Kidney epithelial cell (primary cell): ENCODE measurements at regions not wholly inside any gene's neighbourhood (a gene's known extent, or its start where the extent isn't known, plus 50 kb on each side); places are given as distances from the start of the nearest gene placed in this dataset.

Experiments used
- DNase-seq: peaks from one replicate; pipeline ENCODE4 v3.0.0-alpha.2; 2010; ENCODE audit warnings: low read depth
- H3K27me3 ChIP-seq: 2 replicates; pipeline ENCODE4 v1.6.0; 2011; ENCODE audit warnings: low read length; ENCODE audit not compliant: control insufficient read depth, insufficient read depth
- H3K36me3 ChIP-seq: 2 replicates; pipeline ENCODE4 v1.5.1; 2011; ENCODE audit warnings: low read length; ENCODE audit not compliant: control insufficient read depth, insufficient read depth
- H3K4me3 ChIP-seq: 2 replicates; pipeline ENCODE4 v1.5.1; 2011; ENCODE audit warnings: low read depth, mild to moderate bottlenecking, control low read depth, low read length
- TF ChIP-seq, protein P1 (sequence below): IDR thresholded peaks from 2 replicates; pipeline ENCODE4 v1.5.1; 2011; ENCODE audit warnings: mild to moderate bottlenecking, moderate library complexity, low read length, control low read depth, inconsistent platforms; ENCODE audit not compliant: insufficient read depth, poor library complexity, severe bottlenecking

GRCh38 chr9:106707291-106707690 lies 155.7 kb upstream of the ZNF462 start:
- TF ChIP-seq, protein P1, sequence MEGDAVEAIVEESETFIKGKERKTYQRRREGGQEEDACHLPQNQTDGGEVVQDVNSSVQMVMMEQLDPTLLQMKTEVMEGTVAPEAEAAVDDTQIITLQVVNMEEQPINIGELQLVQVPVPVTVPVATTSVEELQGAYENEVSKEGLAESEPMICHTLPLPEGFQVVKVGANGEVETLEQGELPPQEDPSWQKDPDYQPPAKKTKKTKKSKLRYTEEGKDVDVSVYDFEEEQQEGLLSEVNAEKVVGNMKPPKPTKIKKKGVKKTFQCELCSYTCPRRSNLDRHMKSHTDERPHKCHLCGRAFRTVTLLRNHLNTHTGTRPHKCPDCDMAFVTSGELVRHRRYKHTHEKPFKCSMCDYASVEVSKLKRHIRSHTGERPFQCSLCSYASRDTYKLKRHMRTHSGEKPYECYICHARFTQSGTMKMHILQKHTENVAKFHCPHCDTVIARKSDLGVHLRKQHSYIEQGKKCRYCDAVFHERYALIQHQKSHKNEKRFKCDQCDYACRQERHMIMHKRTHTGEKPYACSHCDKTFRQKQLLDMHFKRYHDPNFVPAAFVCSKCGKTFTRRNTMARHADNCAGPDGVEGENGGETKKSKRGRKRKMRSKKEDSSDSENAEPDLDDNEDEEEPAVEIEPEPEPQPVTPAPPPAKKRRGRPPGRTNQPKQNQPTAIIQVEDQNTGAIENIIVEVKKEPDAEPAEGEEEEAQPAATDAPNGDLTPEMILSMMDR, result no peak
- Histone ChIP-seq H3K4me3 (no peak overlapping the region), H3K36me3 (no peaks in the 10 kb centered on the region), H3K27me3 (no peaks in the 10 kb centered on the region)
- DNase-seq, result no peak

- Histone ChIP-seq H3K27me3 (no peaks in the 10 kb centered on the region), H3K36me3 (no peaks in the 10 kb centered on the region), H3K4me3 (no peak overlapping the region)
- TF ChIP-seq, protein P1, result no peak
- no peak for DNase-seq
Measured at GRCh38 chr9:106707738-106708474, 155.1 kb upstream of the ZNF462 start.

DNA sequence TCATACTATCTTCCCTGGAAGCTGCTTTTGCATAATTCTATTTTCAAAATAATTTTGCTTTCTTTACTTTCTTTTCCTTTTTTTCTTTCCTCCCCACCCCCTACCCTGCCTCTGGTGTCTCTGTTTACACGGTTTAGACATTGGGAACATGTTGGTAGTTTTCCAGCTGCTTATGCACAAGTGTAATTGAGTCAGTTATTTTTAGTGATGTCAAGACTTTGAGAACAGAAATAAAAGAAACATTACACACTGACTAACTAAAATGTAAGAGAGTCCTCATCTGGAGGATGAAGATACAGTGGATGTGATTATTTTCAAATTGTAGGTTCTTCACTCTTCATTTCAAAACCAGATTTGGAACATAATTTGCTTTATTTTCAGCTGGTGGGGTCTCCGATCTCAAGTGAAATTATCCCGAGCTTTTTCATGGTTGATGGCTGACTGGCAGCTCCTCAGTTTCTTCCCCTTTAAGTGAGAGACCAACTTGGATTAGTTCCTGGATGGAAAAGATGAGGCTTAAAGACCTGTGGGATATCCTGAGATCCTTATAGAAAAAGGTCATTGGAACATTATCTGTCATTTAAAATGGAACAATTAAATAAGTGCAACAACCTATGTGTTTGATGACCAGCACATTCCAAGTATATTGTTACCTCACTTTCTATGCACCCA lies 154.4 kb upstream of the ZNF462 start:
- TF ChIP-seq, protein P1, result no peak
- Histone ChIP-seq H3K36me3 (no peaks in the 10 kb centered on the region), H3K4me3 (no peak overlapping the region), H3K27me3 (no peaks in the 10 kb centered on the region)
- DNase-seq, result no peak

DNA sequence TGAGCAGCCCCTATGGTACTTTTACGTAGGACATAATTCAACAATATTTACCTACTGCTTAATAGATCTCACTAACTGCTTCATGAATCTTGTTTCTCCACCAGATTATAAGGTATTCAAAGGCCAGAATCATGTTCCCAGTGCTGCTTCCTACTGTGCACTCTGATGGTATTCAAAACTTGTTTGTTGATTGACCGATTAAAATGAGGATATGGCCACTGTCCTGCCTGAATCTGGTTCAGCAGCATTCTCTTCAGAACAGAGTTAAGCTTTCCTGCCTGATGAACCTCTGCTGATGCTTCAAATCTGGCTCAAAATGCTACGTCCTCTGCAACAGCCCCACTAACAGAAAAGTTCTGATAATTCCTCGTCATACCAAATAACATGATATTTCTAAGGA lies 150.7 kb upstream of the ZNF462 start:
- TF ChIP-seq, protein P1, result no peak
- Histone ChIP-seq H3K36me3 (no peaks in the 10 kb centered on the region), H3K4me3 (no peak overlapping the region), H3K27me3 (no peaks in the 10 kb centered on the region)
- DNase-seq, result no peak

GRCh38 chr9:106713206-106713605 lies 149.8 kb upstream of the ZNF462 start:
- no peak overlapping the region for H3K4me3 ChIP-seq
- DNase-seq, result no peak
- H3K27me3 ChIP-seq, result no peaks in the 10 kb centered on the region
- TF ChIP-seq, protein P1, result no peak
- H3K36me3 ChIP-seq, result no peaks in the 10 kb centered on the region
